Kidney (tissue), 13 donors: ENCODE measurements at regions not wholly inside any gene's neighbourhood (a gene's known extent, or its start where the extent isn't known, plus 50 kb on each side); places are given as distances from the start of the nearest gene placed in this dataset.

Experiments used
- DNase-seq, 5 donors: peaks; one replicate each; pipeline ENCODE4 v3.0.0-alpha.2; 2013 to 2020
- FAIRE-seq: peaks from 2 replicates; lab custom pipeline; 2012; peaks lifted over from hg19 to GRCh38; lab: Jason Lieb, UNC
- H3K27ac ChIP-seq, 2 donors: one replicate each; pipeline ENCODE4 v1.7.0; 2013; ENCODE audit warnings: low read depth in 2 of 2, low read length in 2 of 2, inconsistent platforms in 1 of 2
- H3K27me3 ChIP-seq: one replicate; pipeline ENCODE4 v1.7.1; 2013; ENCODE audit warnings: low read length, inconsistent platforms; ENCODE audit not compliant: control insufficient read depth, insufficient read depth
- H3K36me3 ChIP-seq, 3 donors: one replicate each; pipeline versions ENCODE4 v1.7.0 to v1.7.1; 2013; ENCODE audit warnings: low read length in 3 of 3, control low read depth in 1 of 3, inconsistent platforms in 1 of 3; ENCODE audit not compliant: insufficient read depth in 3 of 3, control insufficient read depth in 2 of 3
- H3K4me1 ChIP-seq, 3 donors: one replicate each; pipeline versions ENCODE4 v1.7.0 to v1.7.1; 2013; ENCODE audit warnings: low read length in 3 of 3, inconsistent platforms in 1 of 3, low read depth in 1 of 3; ENCODE audit not compliant: control insufficient read depth in 2 of 3, insufficient read depth in 2 of 3
- H3K4me3 ChIP-seq, 3 donors: one replicate each; pipeline versions ENCODE4 v1.7.0 to v1.8.1; 2013; ENCODE audit warnings: low read length in 3 of 3, control low read depth in 1 of 3, inconsistent platforms in 1 of 3
- H3K9ac ChIP-seq, 3 donors: one replicate each; pipeline versions ENCODE4 v1.7.0 to v1.7.1; 2013; ENCODE audit warnings: low read length in 3 of 3, control low read depth in 1 of 3, inconsistent platforms in 1 of 3
- H3K9me3 ChIP-seq, 3 donors: one replicate each; pipeline versions ENCODE4 v1.7.0 to v1.7.1; 2013; ENCODE audit warnings: low read length in 3 of 3, control low read depth in 1 of 3, inconsistent platforms in 1 of 3; ENCODE audit not compliant: control insufficient read depth in 2 of 3, insufficient read depth in 1 of 3
- intact Hi-C: fragments of 100-400 bp; cut with DNase I; formaldehyde crosslinking; loops from one replicate; pipeline ENCODE4 v1.11.1; 2022
- TF ChIP-seq, protein P1 (sequence below): IDR thresholded peaks from 3 replicates; pipeline ENCODE4 v1.5.1; 2012; ENCODE audit warnings: mild to moderate bottlenecking, moderate library complexity, borderline replicate concordance; ENCODE audit not compliant: insufficient read depth; ENCODE audit errors: extremely low read depth
- donor health status: control.
- donor health status: control.
- donor health status: control.
- donor health status: control.
- donor health status: control.
- donor health status: DM: yes; HTN: yes; CAD: no.
- donor health status: Normal renal cell carcinoma (clear cell type).

DNA sequence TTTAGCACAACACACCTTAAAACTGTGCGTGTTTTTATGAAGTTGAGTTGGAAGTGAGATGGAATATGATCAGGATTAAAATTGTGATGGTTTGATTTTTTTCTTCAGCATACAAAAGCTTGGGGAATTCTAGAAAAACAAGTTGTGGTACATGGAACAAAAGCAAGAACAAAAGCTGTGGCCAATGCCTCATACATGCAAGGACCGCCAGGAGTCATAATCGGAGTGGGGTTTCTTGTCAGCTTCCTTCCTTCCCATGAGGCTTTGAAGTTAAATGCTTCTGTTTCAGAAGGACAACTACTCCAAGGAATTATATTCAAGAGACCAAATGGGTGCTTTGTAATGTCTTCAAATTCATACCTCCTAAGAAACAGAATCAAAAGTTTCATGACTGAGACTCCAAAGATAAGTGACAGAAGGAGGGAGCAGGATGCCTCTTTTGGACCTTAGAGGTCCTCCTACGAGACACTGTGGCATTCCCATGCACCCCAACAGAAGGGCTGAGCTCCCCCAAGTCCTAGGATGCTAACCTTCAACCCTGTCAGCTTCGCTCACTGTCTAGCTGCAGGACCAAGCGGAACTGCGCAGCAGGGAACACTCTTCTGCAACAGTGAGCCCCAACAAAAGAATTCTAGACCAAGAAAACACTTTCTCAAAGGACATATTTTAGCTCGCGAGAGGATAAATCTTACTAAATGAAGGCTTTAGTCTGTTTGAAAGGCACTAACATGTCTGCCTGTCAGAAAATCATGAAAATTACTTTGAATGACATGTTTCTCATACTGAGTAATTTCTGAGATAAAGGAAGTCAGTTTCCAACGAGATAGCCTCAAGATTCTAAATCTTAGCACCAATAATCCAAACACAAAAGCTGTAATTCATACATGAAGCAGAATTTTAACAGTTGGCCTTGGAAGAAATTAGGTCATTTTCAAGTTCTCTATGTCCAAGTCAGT is 108.5 kb upstream of the NHSL1 start:
- Histone ChIP-seq H3K4me3 (no peak overlapping the region), H3K9me3 (no peaks in the 10 kb centered on the region), H3K9ac (no peak overlapping the region), H3K4me1 (no peaks in the 10 kb centered on the region), H3K27ac (no peak overlapping the region), H3K27me3 (no peaks in the 10 kb centered on the region), H3K36me3 (no peaks in the 10 kb centered on the region)
- intact Hi-C loops = no loop called here
- DNase-seq (no peak), FAIRE-seq (no peak)
- TF ChIP-seq, protein P1, sequence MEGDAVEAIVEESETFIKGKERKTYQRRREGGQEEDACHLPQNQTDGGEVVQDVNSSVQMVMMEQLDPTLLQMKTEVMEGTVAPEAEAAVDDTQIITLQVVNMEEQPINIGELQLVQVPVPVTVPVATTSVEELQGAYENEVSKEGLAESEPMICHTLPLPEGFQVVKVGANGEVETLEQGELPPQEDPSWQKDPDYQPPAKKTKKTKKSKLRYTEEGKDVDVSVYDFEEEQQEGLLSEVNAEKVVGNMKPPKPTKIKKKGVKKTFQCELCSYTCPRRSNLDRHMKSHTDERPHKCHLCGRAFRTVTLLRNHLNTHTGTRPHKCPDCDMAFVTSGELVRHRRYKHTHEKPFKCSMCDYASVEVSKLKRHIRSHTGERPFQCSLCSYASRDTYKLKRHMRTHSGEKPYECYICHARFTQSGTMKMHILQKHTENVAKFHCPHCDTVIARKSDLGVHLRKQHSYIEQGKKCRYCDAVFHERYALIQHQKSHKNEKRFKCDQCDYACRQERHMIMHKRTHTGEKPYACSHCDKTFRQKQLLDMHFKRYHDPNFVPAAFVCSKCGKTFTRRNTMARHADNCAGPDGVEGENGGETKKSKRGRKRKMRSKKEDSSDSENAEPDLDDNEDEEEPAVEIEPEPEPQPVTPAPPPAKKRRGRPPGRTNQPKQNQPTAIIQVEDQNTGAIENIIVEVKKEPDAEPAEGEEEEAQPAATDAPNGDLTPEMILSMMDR = no peak

DNA sequence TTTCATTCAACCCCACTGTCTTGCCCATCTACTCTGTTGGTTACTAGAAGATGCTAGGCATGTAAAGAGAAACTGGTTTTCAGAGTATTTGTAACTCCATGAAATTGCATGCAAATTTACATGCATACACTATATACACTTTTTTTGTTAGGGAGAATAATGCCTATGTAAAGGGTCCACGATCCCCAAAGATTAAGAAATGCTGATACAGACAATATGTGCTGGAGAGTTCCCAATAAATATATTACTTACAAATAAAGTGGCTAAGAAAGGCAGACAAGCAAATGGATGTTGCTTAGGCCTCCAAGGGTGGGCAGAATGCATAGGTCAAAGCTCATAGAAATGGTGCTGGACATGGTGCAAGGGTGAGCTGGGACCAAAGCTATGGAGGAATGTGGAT is 109.6 kb upstream of the NHSL1 start:
- Histone ChIP-seq H3K4me1 (no peaks in the 10 kb centered on the region), H3K27ac (no peak overlapping the region), H3K9me3 (no peaks in the 10 kb centered on the region), H3K36me3 (no peaks in the 10 kb centered on the region), H3K4me3 (no peak overlapping the region), H3K27me3 (no peaks in the 10 kb centered on the region), H3K9ac (no peak overlapping the region)
- intact Hi-C loops = no loop called here
- TF ChIP-seq, protein P1 = no peak
- FAIRE-seq (no peak), DNase-seq (no peak)

- intact Hi-C loops = no loop called here
- Histone ChIP-seq H3K27ac (no peak overlapping the region), H3K9ac (no peak overlapping the region), H3K4me3 (no peak overlapping the region), H3K36me3 (no peaks in the 10 kb centered on the region), H3K4me1 (no peaks in the 10 kb centered on the region), H3K27me3 (no peaks in the 10 kb centered on the region), H3K9me3 (no peaks in the 10 kb centered on the region)
- TF ChIP-seq, protein P1 = no peak
- DNase-seq (no peak), FAIRE-seq (no peak)
These were observed 110.6 kb upstream of the NHSL1 start for GRCh38 chr6:138609801-138610430.
